ENCODE measurements at regions not wholly inside any gene's neighbourhood (a gene's known extent, or its start where the extent isn't known, plus 50 kb on each side); places are given as distances from the start of the nearest gene placed in this dataset.

- Mint-ChIP-seq H3K4me3 (no peak overlapping the region), H3K9me3 (ENCODE audit: low read depth) (no peaks in the 10 kb centered on the region), H3K27ac (no peak overlapping the region), H3K36me3 (no peaks in the 10 kb centered on the region), H3K4me1 (ENCODE audit: low read depth) (peaks cover 3% of the 10 kb centered on the region), H3K27me3 (no peaks in the 10 kb centered on the region)
Observed at GRCh38 chr10:31081937-31082840, 50.5 kb upstream of the ZNF438 start.

GRCh38 chr10:31083765-31084184, 52.1 kb upstream of the ZNF438 start:
- H3K4me1 Mint-ChIP-seq (ENCODE audit: low read depth): peaks cover 3% of the 10 kb centered on the region
- H3K36me3 Mint-ChIP-seq: no peaks in the 10 kb centered on the region
- no peaks in the 10 kb centered on the region for H3K9me3 Mint-ChIP-seq (ENCODE audit: low read depth)
- no peak overlapping the region for H3K27ac Mint-ChIP-seq
- H3K4me3 Mint-ChIP-seq: no peak overlapping the region
- no peaks in the 10 kb centered on the region for H3K27me3 Mint-ChIP-seq

GRCh38 chr10:31087011-31087410, 55.3 kb upstream of the ZNF438 start:
- Mint-ChIP-seq H3K4me1 (ENCODE audit: low read depth) (peaks cover 6% of the 10 kb centered on the region), H3K27me3 (no peaks in the 10 kb centered on the region), H3K27ac (no peak overlapping the region), H3K36me3 (no peaks in the 10 kb centered on the region), H3K4me3 (no peak overlapping the region), H3K9me3 (ENCODE audit: low read depth) (no peaks in the 10 kb centered on the region)

GRCh38 chr10:31087851-31088250, 56.2 kb upstream of the ZNF438 start:
- Mint-ChIP-seq H3K27me3 (no peaks in the 10 kb centered on the region), H3K9me3 (ENCODE audit: low read depth) (no peaks in the 10 kb centered on the region), H3K36me3 (no peaks in the 10 kb centered on the region), H3K27ac (no peak overlapping the region), H3K4me1 (ENCODE audit: low read depth) (peaks cover 6% of the 10 kb centered on the region), H3K4me3 (no peak overlapping the region)

- H3K27ac Mint-ChIP-seq: no peak overlapping the region
- H3K4me1 Mint-ChIP-seq (ENCODE audit: low read depth): peaks cover 12% of the 10 kb centered on the region
- H3K9me3 Mint-ChIP-seq (ENCODE audit: low read depth): no peaks in the 10 kb centered on the region
- no peak overlapping the region for H3K4me3 Mint-ChIP-seq
- no peaks in the 10 kb centered on the region for H3K36me3 Mint-ChIP-seq
- no peaks in the 10 kb centered on the region for H3K27me3 Mint-ChIP-seq
Observed at GRCh38 chr10:31090894-31091607, 59.4 kb upstream of the ZNF438 start.

GRCh38 chr10:31095677-31096560, 64.3 kb upstream of the ZNF438 start:
- H3K27ac Mint-ChIP-seq: peak overlapping the region; percentile 86
- peaks cover 28% of the 10 kb centered on the region for H3K4me1 Mint-ChIP-seq (ENCODE audit: low read depth)
- no peaks in the 10 kb centered on the region for H3K27me3 Mint-ChIP-seq
- H3K4me3 Mint-ChIP-seq: no peak overlapping the region
- H3K36me3 Mint-ChIP-seq: no peaks in the 10 kb centered on the region
- H3K9me3 Mint-ChIP-seq (ENCODE audit: low read depth): no peaks in the 10 kb centered on the region

- Mint-ChIP-seq H3K27ac (no peak overlapping the region), H3K9me3 (ENCODE audit: low read depth) (no peaks in the 10 kb centered on the region), H3K27me3 (no peaks in the 10 kb centered on the region), H3K36me3 (no peaks in the 10 kb centered on the region), H3K4me1 (ENCODE audit: low read depth) (peaks cover 40% of the 10 kb centered on the region), H3K4me3 (no peak overlapping the region)
Observed at GRCh38 chr10:31098046-31098445, 66.4 kb upstream of the ZNF438 start.

GRCh38 chr10:31099094-31099493, 67.4 kb upstream of the ZNF438 start:
- H3K4me1 Mint-ChIP-seq (ENCODE audit: low read depth): peaks cover 40% of the 10 kb centered on the region
- H3K9me3 Mint-ChIP-seq (ENCODE audit: low read depth): no peaks in the 10 kb centered on the region
- H3K27ac Mint-ChIP-seq: peak overlapping the region; percentile 86
- H3K27me3 Mint-ChIP-seq: no peaks in the 10 kb centered on the region
- H3K4me3 Mint-ChIP-seq: no peak overlapping the region
- H3K36me3 Mint-ChIP-seq: no peaks in the 10 kb centered on the region

- peak overlapping the region; percentile 21 for H3K4me3 Mint-ChIP-seq
- no peaks in the 10 kb centered on the region for H3K27me3 Mint-ChIP-seq
- no peaks in the 10 kb centered on the region for H3K36me3 Mint-ChIP-seq
- peaks cover 40% of the 10 kb centered on the region for H3K4me1 Mint-ChIP-seq (ENCODE audit: low read depth)
- peak overlapping the region; percentile 86 for H3K27ac Mint-ChIP-seq
- no peaks in the 10 kb centered on the region for H3K9me3 Mint-ChIP-seq (ENCODE audit: low read depth)
Observed at GRCh38 chr10:31099664-31100063, 68.0 kb upstream of the ZNF438 start.

- Mint-ChIP-seq H3K4me3 (peak overlapping the region; percentile 21), H3K36me3 (no peaks in the 10 kb centered on the region), H3K27ac (peak overlapping the region; percentile 86), H3K9me3 (ENCODE audit: low read depth) (no peaks in the 10 kb centered on the region), H3K4me1 (ENCODE audit: low read depth) (peaks cover 40% of the 10 kb centered on the region), H3K27me3 (no peaks in the 10 kb centered on the region)
Observed at GRCh38 chr10:31100115-31100601, 68.5 kb upstream of the ZNF438 start.

GRCh38 chr10:31100662-31101061, 69.0 kb upstream of the ZNF438 start:
- H3K9me3 Mint-ChIP-seq (ENCODE audit: low read depth): no peaks in the 10 kb centered on the region
- H3K27me3 Mint-ChIP-seq: no peaks in the 10 kb centered on the region
- H3K27ac Mint-ChIP-seq: peak overlapping the region; percentile 85
- H3K4me3 Mint-ChIP-seq: peak overlapping the region; percentile 20
- H3K36me3 Mint-ChIP-seq: no peaks in the 10 kb centered on the region
- peaks cover 35% of the 10 kb centered on the region for H3K4me1 Mint-ChIP-seq (ENCODE audit: low read depth)

GRCh38 chr10:31101123-31101522, 69.5 kb upstream of the ZNF438 start:
- Mint-ChIP-seq H3K27me3 (no peaks in the 10 kb centered on the region), H3K27ac (peak overlapping the region; percentile 85), H3K36me3 (no peaks in the 10 kb centered on the region), H3K4me1 (ENCODE audit: low read depth) (peaks cover 30% of the 10 kb centered on the region), H3K9me3 (ENCODE audit: low read depth) (no peaks in the 10 kb centered on the region), H3K4me3 (no peak overlapping the region)

- no peak overlapping the region for H3K4me3 Mint-ChIP-seq
- no peaks in the 10 kb centered on the region for H3K36me3 Mint-ChIP-seq
- H3K4me1 Mint-ChIP-seq (ENCODE audit: low read depth): peaks cover 28% of the 10 kb centered on the region
- H3K27me3 Mint-ChIP-seq: no peaks in the 10 kb centered on the region
- no peaks in the 10 kb centered on the region for H3K9me3 Mint-ChIP-seq (ENCODE audit: low read depth)
- no peak overlapping the region for H3K27ac Mint-ChIP-seq
Observed at GRCh38 chr10:31102421-31102820, 70.8 kb upstream of the ZNF438 start.

GRCh38 chr10:31103112-31103511, 71.4 kb upstream of the ZNF438 start:
- H3K36me3 Mint-ChIP-seq: no peaks in the 10 kb centered on the region
- H3K27me3 Mint-ChIP-seq: no peaks in the 10 kb centered on the region
- no peak overlapping the region for H3K4me3 Mint-ChIP-seq
- H3K9me3 Mint-ChIP-seq (ENCODE audit: low read depth): no peaks in the 10 kb centered on the region
- H3K27ac Mint-ChIP-seq: no peak overlapping the region
- H3K4me1 Mint-ChIP-seq (ENCODE audit: low read depth): peaks cover 28% of the 10 kb centered on the region

Data from activated naive CD8-positive, alpha-beta T cell (primary cell).